Endothelial cell (in vitro differentiated cells): ENCODE measurements at regions not wholly inside any gene's neighbourhood (a gene's known extent, or its start where the extent isn't known, plus 50 kb on each side); places are given as distances from the start of the nearest gene placed in this dataset.

Experiments used
- DNase-seq: peaks from one replicate; pipeline ENCODE4 v3.0.0; 2021; ENCODE audit warnings: low spot score
- H3K27ac Mint-ChIP-seq: one replicate; pipeline ENCODE4 v1.8.0; 2021; ENCODE audit warnings: mixed read lengths, inconsistent platforms; ENCODE audit not compliant: unreplicated experiment
- H3K27me3 Mint-ChIP-seq: one replicate; pipeline ENCODE4 v1.8.0; 2021; ENCODE audit warnings: mild to moderate bottlenecking, moderate library complexity, mixed read lengths, inconsistent platforms; ENCODE audit not compliant: unreplicated experiment
- H3K36me3 Mint-ChIP-seq: one replicate; pipeline ENCODE4 v1.8.0; 2021; ENCODE audit warnings: mild to moderate bottlenecking, low read depth, mixed read lengths, inconsistent platforms; ENCODE audit not compliant: unreplicated experiment
- H3K4me1 Mint-ChIP-seq: one replicate; pipeline ENCODE4 v1.8.0; 2021; ENCODE audit warnings: mild to moderate bottlenecking, mixed read lengths, inconsistent platforms; ENCODE audit not compliant: unreplicated experiment
- H3K4me3 Mint-ChIP-seq: one replicate; pipeline ENCODE4 v1.8.0; 2021; ENCODE audit warnings: mild to moderate bottlenecking, mixed read lengths, inconsistent platforms; ENCODE audit not compliant: unreplicated experiment
- H3K9me3 Mint-ChIP-seq: one replicate; pipeline ENCODE4 v1.8.0; 2021; ENCODE audit warnings: mixed read lengths, inconsistent platforms; ENCODE audit not compliant: unreplicated experiment
- TF ChIP-seq, protein P1 (sequence below): fragments of 200-600 bp; sonication (generic); IDR thresholded peaks from one replicate; pipeline ENCODE4 v1.5.0; 2021; ENCODE audit warnings: antibody characterized with exemption; ENCODE audit not compliant: unreplicated experiment

DNA sequence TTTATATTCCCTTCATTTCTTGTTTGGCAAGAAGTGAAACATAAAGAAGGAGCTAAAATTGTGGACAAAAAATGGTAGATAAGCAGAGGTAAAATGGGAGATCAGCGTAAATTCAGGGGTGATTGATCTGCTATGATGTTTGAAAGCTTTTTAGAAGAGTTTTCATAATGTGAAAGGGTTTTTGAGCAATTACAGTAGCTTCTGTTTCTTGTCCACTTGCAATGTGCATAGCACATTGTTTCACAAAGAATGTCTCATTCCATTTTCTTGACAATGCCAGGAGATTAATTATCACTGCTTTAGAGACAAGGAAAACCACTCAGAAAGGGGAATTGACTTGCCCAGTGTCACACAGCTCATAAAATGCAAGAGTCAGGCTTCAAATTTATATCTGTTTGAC lies 65.9 kb upstream of the PLPPR4 start:
- H3K36me3 Mint-ChIP-seq, result no peaks in the 10 kb centered on the region
- H3K9me3 Mint-ChIP-seq, result no peaks in the 10 kb centered on the region
- no peak overlapping the region for H3K27ac Mint-ChIP-seq
- no peak for DNase-seq
- TF ChIP-seq, protein P1, sequence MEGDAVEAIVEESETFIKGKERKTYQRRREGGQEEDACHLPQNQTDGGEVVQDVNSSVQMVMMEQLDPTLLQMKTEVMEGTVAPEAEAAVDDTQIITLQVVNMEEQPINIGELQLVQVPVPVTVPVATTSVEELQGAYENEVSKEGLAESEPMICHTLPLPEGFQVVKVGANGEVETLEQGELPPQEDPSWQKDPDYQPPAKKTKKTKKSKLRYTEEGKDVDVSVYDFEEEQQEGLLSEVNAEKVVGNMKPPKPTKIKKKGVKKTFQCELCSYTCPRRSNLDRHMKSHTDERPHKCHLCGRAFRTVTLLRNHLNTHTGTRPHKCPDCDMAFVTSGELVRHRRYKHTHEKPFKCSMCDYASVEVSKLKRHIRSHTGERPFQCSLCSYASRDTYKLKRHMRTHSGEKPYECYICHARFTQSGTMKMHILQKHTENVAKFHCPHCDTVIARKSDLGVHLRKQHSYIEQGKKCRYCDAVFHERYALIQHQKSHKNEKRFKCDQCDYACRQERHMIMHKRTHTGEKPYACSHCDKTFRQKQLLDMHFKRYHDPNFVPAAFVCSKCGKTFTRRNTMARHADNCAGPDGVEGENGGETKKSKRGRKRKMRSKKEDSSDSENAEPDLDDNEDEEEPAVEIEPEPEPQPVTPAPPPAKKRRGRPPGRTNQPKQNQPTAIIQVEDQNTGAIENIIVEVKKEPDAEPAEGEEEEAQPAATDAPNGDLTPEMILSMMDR, result no peak
- no peaks in the 10 kb centered on the region for H3K4me1 Mint-ChIP-seq
- no peak overlapping the region for H3K4me3 Mint-ChIP-seq
- H3K27me3 Mint-ChIP-seq, result no peaks in the 10 kb centered on the region

DNA sequence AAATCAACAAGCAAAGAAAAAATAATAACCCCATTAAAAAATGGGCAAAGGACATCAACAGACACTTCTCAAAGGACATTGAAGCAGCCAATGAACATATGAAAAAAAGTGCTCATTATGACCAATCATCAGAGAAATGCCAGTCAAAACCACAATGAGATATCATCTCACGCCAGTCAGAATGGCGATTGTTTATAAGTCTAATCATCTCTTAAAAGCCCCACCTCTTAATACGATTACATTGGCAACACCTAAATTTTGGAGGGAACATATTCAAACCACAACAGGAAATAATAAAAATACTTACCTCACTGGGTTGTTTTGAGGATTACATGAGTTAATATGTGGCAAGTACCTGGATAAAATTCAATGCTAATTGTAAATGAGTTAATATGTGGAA lies 57.1 kb upstream of the PLPPR4 start:
- Mint-ChIP-seq H3K27ac (no peak overlapping the region), H3K4me1 (no peaks in the 10 kb centered on the region), H3K9me3 (no peaks in the 10 kb centered on the region), H3K36me3 (no peaks in the 10 kb centered on the region), H3K4me3 (no peak overlapping the region), H3K27me3 (peaks cover 3% of the 10 kb centered on the region)
- TF ChIP-seq, protein P1, result no peak
- no peak for DNase-seq
